Duodenal mucosa (tissue), 2 donors: ENCODE measurements at regions not wholly inside any gene's neighbourhood (a gene's known extent, or its start where the extent isn't known, plus 50 kb on each side); places are given as distances from the start of the nearest gene placed in this dataset.
"Not testable (repeated sequence)": the region's sequence is repeated elsewhere in the genome, so short reads cannot be mapped to it uniquely, and the experiment has no call there.

Source experiments
- H3K27ac ChIP-seq: one replicate; pipeline ENCODE4 v1.7.0; 2013; ENCODE audit warnings: low read depth, low read length
- H3K27me3 ChIP-seq, 2 donors: one replicate each; pipeline ENCODE4 v1.7.0; 2013; ENCODE audit warnings: low read length in 2 of 2, control low read depth in 1 of 2; ENCODE audit not compliant: insufficient read depth in 2 of 2, control insufficient read depth in 1 of 2
- H3K36me3 ChIP-seq, 2 donors: one replicate each; pipeline ENCODE4 v1.7.0; 2013; ENCODE audit warnings: low read length in 2 of 2, control low read depth in 1 of 2; ENCODE audit not compliant: insufficient read depth in 2 of 2, control insufficient read depth in 1 of 2
- H3K4me1 ChIP-seq, 2 donors: one replicate each; pipeline ENCODE4 v1.7.0; 2013; ENCODE audit warnings: low read length in 2 of 2, control low read depth in 1 of 2; ENCODE audit not compliant: insufficient read depth in 2 of 2, control insufficient read depth in 1 of 2
- H3K4me3 ChIP-seq, 2 donors: one replicate each; pipeline ENCODE4 v1.7.0; 2013; ENCODE audit warnings: low read length in 2 of 2, low read depth in 1 of 2
- H3K9ac ChIP-seq, 2 donors: one replicate each; pipeline ENCODE4 v1.7.0; 2013; ENCODE audit warnings: low read length in 2 of 2, low read depth in 1 of 2
- H3K9me3 ChIP-seq, 2 donors: one replicate each; pipeline ENCODE4 v1.7.0; 2013; ENCODE audit warnings: low read length in 2 of 2, control low read depth in 1 of 2; ENCODE audit not compliant: control insufficient read depth in 1 of 2

- Histone ChIP-seq H3K27ac (no peak overlapping the region), H3K4me1 (no peaks in the 10 kb centered on the region), H3K36me3 (no peaks in the 10 kb centered on the region), H3K27me3 (no peaks in the 10 kb centered on the region), H3K9me3 (peaks cover 6 to 9% of the 10 kb centered on the region in 2 donors), H3K4me3 (no peak overlapping the region), H3K9ac (no peak overlapping the region)
Observed at GRCh38 chr3:5504135-5504534, 316.6 kb downstream of the EDEM1 start.

- H3K4me1 ChIP-seq, result no peaks in the 10 kb centered on the region
- no peaks in the 10 kb centered on the region for H3K36me3 ChIP-seq
- no peak overlapping the region for H3K4me3 ChIP-seq
- peaks cover 15 to 17% of the 10 kb centered on the region in 2 donors for H3K9me3 ChIP-seq
- H3K27me3 ChIP-seq, result no peaks in the 10 kb centered on the region
- H3K9ac ChIP-seq, result no peak overlapping the region
- H3K27ac ChIP-seq, result no peak overlapping the region
Observed at GRCh38 chr3:5505163-5505562, 317.7 kb downstream of the EDEM1 start.

GRCh38 chr3:5505997-5506396, 318.5 kb downstream of the EDEM1 start:
- no peaks in the 10 kb centered on the region for H3K27me3 ChIP-seq

GRCh38 chr3:5508860-5509259, 321.4 kb downstream of the EDEM1 start:
- not testable (repeated sequence) for H3K27ac ChIP-seq, H3K36me3 ChIP-seq, H3K9ac ChIP-seq, H3K4me1 ChIP-seq, H3K27me3 ChIP-seq, H3K4me3 ChIP-seq
- peaks cover 17 to 19% of the 10 kb centered on the region in 2 donors for H3K9me3 ChIP-seq

More at GRCh38 chr3:5505997-5506396, 318.5 kb downstream of the EDEM1 start:
- Histone ChIP-seq H3K4me1 (no peaks in the 10 kb centered on the region), H3K9me3 (peaks cover 17 to 19% of the 10 kb centered on the region in 2 donors), H3K27ac (no peak overlapping the region), H3K4me3 (no peak overlapping the region), H3K36me3 (no peaks in the 10 kb centered on the region), H3K9ac (no peak overlapping the region)

- Histone ChIP-seq H3K27me3 (no peaks in the 10 kb centered on the region), H3K4me3 (no peak overlapping the region), H3K9ac (no peak overlapping the region), H3K27ac (no peak overlapping the region), H3K36me3 (no peaks in the 10 kb centered on the region), H3K4me1 (no peaks in the 10 kb centered on the region), H3K9me3 (peaks cover 17 to 19% of the 10 kb centered on the region in 2 donors)
Observed at GRCh38 chr3:5510300-5510699, 322.8 kb downstream of the EDEM1 start.

- H3K27me3 ChIP-seq, result no peaks in the 10 kb centered on the region
- H3K36me3 ChIP-seq, result no peaks in the 10 kb centered on the region
- no peak overlapping the region for H3K9ac ChIP-seq
- no peak overlapping the region for H3K27ac ChIP-seq
- no peaks in the 10 kb centered on the region for H3K9me3 ChIP-seq
- no peak overlapping the region for H3K4me3 ChIP-seq
- H3K4me1 ChIP-seq, result no peaks in the 10 kb centered on the region
Observed at GRCh38 chr3:5517921-5518320, 330.4 kb downstream of the EDEM1 start.

GRCh38 chr3:5520237-5520636, 332.7 kb downstream of the EDEM1 start:
- Histone ChIP-seq H3K4me3 (no peak overlapping the region), H3K4me1 (no peaks in the 10 kb centered on the region), H3K9ac (no peak overlapping the region), H3K36me3 (no peaks in the 10 kb centered on the region), H3K27me3 (no peaks in the 10 kb centered on the region), H3K9me3 (no peaks in the 10 kb centered on the region), H3K27ac (no peak overlapping the region)

GRCh38 chr3:5523125-5523524, 335.6 kb downstream of the EDEM1 start:
- no peaks in the 10 kb centered on the region for H3K9me3 ChIP-seq
- H3K27me3 ChIP-seq, result no peaks in the 10 kb centered on the region
- no peaks in the 10 kb centered on the region for H3K36me3 ChIP-seq
- H3K4me1 ChIP-seq, result no peaks in the 10 kb centered on the region
- H3K27ac ChIP-seq, result no peak overlapping the region
- H3K4me3 ChIP-seq, result no peak overlapping the region
- no peak overlapping the region for H3K9ac ChIP-seq

- no peaks in the 10 kb centered on the region for H3K27me3 ChIP-seq
- no peaks in the 10 kb centered on the region for H3K36me3 ChIP-seq
- no peak overlapping the region for H3K9ac ChIP-seq
- H3K9me3 ChIP-seq, result no peaks in the 10 kb centered on the region
- H3K4me3 ChIP-seq, result no peak overlapping the region
- H3K4me1 ChIP-seq, result no peaks in the 10 kb centered on the region
- no peak overlapping the region for H3K27ac ChIP-seq
Observed at GRCh38 chr3:5531039-5531438, 343.5 kb downstream of the EDEM1 start.

- Histone ChIP-seq H3K27me3 (no peaks in the 10 kb centered on the region), H3K4me1 (no peaks in the 10 kb centered on the region), H3K36me3 (no peaks in the 10 kb centered on the region), H3K27ac (no peak overlapping the region), H3K9ac (no peak overlapping the region), H3K9me3 (no peaks in the 10 kb centered on the region), H3K4me3 (no peak overlapping the region)
Observed at GRCh38 chr3:5531741-5532290, 344.3 kb downstream of the EDEM1 start.

GRCh38 chr3:5540532-5540931, 353.0 kb downstream of the EDEM1 start:
- Histone ChIP-seq H3K9ac (no peak overlapping the region), H3K4me3 (no peak overlapping the region), H3K36me3 (no peaks in the 10 kb centered on the region), H3K27me3 (no peaks in the 10 kb centered on the region), H3K4me1 (no peaks in the 10 kb centered on the region), H3K9me3 (peaks cover 5 to 9% of the 10 kb centered on the region in 2 donors), H3K27ac (no peak overlapping the region)
